ENCODE measurements at regions not wholly inside any gene's neighbourhood (a gene's known extent, or its start where the extent isn't known, plus 50 kb on each side); places are given as distances from the start of the nearest gene placed in this dataset.

DNA sequence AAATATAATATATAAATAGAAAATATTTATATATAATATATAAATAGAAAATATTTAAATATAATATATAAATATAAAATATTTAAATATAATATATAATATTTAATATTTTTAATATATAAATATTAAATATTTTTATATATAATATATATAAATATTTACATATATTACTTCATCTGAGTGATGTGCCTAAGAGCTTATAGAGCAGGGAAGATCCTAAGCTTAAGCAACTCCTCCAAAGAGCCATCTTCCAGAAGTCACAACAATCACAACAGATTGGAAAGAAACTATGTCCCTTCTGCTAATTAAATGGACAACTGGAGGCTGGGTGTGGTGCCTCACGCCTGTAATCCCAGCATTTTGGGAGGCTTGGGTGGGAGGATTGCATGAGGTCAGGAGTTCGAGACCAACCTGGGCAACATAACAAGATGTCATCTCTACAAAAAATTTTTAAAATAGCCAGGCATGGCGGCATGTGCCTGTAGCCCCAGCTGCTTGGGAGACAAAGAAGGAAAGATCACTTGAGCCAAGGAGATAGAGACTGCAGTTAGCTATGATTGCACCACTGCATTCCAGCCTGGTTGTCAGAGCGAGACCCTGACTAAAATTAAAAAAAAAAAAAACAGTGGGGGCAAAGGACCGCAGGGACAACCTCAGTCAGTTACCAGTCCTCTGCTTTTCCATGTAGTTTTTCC, 198.7 kb downstream of the SKIDA1 start:
- no peak for DNase-seq (ENCODE audit: low read depth)

DNA sequence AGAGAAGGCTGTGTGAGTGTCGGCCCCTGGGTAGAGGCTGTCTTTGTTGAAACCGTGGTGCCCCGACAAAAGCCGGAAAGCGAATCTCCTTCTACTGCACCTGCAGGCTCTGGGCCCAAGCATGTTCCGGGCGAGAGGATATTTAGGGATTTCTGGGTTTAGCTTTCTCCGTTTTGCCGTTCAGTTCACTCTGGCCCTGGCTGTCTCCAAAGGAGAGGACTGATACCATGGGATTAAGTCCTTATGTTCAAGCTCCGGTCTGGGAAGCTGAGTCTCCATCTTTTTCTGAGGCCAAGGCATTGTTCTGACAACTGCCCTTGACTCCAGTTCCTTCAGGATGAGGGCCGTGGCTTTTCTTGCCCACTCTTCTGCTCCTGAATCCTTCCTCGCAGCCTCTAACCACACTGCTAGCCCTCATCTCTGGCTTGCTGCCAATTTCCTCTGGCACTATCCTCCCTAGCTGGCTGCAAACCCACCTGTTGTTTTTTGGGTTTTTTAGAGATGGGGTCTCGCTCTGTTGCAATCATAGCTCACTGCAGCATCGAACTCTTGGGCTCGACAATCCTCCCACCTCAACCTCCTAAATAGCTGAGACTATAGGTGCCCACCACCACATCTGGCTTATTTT, 206.8 kb downstream of the SKIDA1 start:
- DNase-seq (ENCODE audit: low read depth) = no peak

DNA sequence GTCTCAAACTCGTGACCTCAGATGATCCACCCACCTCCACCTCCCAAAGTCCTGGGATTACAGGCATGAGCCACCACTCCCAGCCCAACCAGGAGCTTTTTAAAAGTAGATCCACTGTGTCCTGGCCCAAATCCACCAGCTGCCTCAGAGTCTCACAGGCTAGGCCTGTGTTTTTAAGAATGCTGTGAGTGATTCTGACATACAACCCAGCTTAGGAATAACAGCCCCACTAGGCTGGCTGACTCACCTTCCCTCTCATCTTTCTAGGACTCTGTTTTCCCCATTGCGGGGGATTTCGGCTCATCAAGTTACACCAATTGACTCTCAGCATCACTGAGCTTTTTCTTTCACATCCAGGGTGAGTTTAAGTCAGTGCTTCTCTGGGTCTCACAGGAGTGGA, 207.6 kb downstream of the SKIDA1 start:
- no peak for DNase-seq (ENCODE audit: low read depth)

- DNase-seq (ENCODE audit: low read depth) = no peak
Observed at GRCh38 chr10:21315645-21316220, 209.7 kb downstream of the SKIDA1 start.

DNA sequence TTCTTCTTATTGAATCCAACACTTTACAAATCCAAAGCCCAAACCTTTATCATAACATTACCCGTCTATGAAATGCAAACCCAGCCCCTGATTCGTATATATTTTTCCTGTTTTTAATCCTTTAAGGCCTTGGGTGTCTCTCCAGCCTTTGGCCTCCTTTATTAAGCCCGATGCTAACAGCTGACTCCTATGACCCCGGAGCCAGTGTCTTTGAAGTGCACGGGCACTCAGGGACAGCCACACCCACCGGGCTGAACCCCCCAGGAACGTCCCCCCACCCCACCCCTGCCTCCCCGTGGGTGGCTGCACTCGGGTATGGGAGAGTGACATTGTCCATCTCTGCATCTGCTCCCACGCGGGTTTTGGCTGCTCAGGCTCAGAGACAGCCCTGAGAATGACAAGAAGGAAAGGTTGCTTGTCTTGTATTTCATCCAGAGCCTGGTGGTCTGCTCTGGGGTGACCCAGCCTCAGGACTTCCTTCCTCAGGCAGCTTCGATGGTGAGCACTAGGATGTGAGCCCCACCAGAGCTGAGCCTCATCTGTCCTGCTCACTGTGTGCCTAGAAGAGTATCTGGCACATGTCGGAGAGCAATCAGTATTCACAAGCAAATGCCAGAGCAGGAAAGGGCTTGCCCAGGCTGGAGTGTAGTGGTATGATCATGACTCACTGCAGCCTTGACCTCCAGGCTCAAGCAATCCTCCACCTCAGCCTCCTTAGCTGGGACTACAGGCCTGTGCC, 210.4 kb downstream of the SKIDA1 start:
- no peak for DNase-seq (ENCODE audit: low read depth)

DNA sequence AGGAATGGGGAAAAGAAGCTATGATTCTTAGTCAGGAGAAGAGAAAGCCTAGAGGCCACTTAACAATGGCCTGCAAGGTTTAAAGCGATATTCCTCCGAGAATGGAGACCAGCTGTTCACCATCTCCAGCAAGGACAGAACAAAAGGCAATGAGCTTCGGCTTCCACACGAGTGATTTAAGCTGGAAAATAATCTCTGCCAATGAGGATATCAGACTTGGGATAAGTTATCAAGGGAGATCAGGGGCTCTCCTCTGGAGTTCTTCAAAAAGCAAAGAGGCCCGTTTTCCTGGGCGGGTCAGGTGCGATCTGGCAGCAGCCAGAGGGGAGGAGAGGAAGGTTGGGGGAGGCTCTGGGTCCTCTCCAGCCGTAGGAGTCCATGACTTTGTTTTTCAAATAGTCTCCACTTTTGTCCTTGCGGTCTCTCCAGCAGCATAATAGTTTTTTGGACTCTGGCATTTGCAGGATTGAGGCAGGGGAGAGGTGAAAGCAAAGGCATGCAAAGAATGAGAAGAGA, 211.3 kb downstream of the SKIDA1 start:
- DNase-seq (ENCODE audit: low read depth) = no peak

DNA sequence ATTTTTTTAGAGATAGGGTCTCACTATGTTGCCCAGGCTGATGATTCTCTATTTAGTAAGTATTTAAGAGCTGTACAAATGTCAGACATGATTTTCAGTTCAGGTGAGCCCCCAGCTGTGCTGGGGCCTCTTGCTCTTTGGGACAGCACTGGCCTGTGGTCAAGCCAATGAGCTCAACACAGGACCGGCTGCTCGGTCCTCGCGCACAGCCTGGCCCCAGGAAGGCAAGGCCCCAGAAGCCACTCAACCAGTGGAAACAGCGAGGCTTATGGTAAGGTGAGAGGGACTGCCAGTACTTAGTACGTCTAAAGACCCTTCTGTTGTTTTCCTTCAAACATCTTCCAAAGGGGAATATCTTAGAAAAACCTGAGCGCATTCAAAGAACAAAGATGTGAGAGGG, 211.8 kb downstream of the SKIDA1 start:
- DNase-seq (ENCODE audit: low read depth) = no peak

- DNase-seq (ENCODE audit: low read depth) = no peak
Observed at GRCh38 chr10:21311426-21311825, 214.1 kb downstream of the SKIDA1 start.

GRCh38 chr10:21309427-21309826, 216.1 kb downstream of the SKIDA1 start:
- DNase-seq (ENCODE audit: low read depth) = no peak

- DNase-seq (ENCODE audit: low read depth) = no peak
Observed at GRCh38 chr10:21308946-21309345, 216.5 kb downstream of the SKIDA1 start.

DNA sequence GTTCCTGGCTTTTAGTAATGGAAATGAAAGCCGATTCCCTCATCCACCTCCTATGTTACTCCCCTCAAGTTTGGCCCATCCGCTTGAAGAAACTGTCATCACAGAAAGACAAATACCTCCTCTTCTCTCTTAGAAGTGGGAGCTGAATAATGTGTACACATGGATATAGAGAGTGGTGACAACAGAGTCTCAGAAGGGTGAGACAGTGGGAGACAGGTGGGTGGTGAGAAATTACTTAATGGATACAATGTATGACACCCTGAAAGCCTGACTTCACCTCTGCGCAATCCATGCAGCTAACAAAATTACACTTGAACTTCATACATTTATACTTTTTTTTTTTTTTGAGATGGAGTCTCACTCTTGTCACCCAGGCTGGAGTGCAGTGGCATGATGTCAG, 217.5 kb downstream of the SKIDA1 start:
- no peak for DNase-seq (ENCODE audit: low read depth)

DNA sequence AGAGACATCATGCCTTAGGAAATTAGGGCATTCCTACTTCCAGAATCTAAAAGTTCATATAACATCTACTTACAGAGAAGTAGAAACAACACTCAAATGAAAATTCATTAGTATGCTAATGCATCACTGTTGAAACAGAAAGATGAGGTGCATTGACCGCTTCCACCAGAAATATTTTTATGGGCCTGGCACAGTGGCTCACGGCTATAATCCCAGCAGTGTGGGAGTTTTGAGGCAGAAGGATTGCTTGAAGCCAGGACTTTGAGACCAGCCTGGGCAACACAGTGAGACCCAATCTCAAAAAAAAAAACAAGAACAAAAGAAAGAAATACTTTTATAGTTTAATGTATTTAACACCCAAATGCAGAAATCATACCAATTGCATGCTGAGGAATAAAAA, 220.9 kb downstream of the SKIDA1 start:
- DNase-seq (ENCODE audit: low read depth) = no peak

- DNase-seq (ENCODE audit: low read depth) = no peak
Observed at GRCh38 chr10:21304198-21304597, 221.3 kb downstream of the SKIDA1 start.

DNA sequence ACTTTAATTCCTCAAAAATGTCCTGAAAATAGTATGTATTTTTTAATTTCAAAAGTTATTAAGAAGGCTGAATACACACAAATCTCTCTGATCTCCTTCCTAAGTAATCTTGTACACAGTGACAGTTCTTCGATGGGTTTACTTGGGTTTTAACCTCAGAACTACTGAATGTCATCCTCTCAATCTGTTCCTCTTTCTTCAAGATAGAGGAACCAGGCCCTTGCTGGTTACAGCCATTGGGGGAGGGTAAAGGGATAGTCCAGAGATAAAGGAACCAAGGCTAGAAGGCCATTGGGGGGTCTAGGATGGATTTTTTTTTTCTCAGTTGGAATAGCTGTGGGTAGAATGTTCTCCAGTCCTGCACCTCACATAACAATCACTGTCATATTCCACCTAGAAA, 224.9 kb downstream of the SKIDA1 start:
- no peak for DNase-seq (ENCODE audit: low read depth)

DNA sequence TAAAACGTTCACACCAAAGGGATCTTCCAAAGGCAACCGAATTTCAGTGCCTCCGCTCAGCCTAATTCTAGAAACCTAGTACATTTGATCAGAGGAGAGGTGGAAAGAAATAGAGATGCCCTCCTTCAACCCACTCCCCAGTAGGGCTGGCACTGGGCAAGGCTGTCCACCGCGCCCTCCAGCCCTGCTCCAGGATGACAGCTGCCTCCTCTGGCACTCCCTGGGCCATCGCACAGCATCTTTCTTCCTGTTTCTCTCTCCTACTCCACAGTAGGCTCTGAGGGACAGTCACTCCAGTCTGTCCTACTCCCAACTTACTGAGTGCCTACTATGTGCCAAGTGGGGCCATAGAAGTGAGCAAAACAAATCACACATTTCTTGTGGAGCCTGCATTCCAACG, 226.2 kb downstream of the SKIDA1 start:
- DNase-seq (ENCODE audit: low read depth) = no peak

- DNase-seq (ENCODE audit: low read depth) = no peak
Observed at GRCh38 chr10:21298701-21299100, 226.8 kb downstream of the SKIDA1 start.

- DNase-seq (ENCODE audit: low read depth) = no peak
Observed at GRCh38 chr10:21297603-21298383, 227.7 kb downstream of the SKIDA1 start.

DNA sequence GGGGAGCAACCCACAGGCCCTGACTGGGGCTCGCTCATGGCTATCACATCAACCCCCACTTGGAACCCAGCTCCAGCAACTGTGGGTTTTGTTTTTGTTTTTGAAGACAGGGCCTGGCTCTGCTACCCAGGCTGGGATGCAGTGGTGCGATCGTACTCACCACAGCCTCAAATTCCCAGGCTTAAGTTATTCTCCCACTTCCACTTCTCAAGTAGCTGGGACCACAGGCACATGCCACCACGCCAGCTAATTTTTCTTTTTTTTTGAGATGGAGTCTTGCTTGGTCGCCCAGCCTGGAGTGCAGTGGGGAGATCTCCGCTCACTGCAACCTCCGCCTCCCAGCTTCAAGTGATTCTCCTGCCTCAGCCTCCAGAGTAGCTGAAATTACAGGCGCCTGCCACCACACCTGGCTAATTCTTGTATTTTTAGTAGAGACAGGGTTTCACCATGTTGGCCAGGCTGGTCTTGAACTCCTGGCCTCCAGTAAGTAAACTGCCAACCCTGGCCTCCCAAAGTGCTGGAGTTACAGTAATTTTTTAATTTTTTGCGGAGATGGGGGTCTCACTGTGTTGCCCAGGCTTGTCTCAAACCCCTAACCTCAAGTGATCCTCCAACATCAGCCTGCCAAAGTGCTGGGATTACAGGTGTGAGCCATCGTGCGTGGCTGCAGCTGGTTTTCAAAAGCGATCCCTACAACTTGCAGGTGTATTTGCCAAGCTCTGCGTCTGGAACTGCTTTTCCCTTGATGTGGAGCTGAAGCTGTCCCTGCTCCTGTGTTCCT, 228.7 kb downstream of the SKIDA1 start:
- DNase-seq (ENCODE audit: low read depth) = no peak

DNA sequence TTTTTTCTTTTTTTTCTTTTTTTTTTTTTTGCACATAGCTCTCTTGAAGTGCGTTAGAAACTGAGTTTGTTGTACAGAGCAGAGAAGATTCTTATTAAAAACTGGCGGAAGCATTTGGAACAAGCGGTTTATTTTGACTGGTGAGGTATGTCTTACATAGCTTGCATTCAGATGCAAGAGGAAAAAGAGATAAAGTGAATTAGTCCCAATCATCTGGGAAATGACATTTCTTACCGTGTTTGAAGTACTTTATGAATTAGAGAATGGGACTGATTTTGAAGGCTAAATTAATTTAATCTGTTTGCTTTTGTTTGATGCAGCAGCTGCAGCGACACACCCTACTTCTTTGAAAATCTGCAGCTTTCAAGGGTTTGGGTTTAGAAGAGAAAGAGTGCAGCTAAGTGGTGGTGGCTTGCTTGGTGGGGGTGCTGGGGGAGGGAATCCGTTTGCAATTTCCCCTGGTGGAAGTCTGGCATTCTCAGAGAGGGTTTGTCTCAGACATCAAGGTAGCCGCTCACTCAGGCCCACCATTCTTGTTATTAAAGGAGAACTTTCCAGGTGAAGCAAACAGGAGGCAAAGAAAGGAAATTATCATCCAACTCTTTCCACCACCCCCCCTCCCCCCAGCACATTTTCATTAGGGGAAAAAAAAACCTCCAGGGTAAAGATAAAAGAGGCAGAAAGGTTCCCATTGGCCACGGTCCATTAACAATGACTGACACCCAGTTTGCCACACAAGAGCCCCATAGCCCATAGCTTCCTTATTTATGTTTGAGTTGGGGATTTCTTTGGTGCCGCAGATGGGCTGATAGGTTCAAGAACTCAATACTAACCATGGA, 231.7 kb downstream of the SKIDA1 start:
- DNase-seq (ENCODE audit: low read depth) = no peak

Measured in stimulated activated CD8-positive, alpha-beta memory T cell treated with anti-CD3 and anti-CD28 coated beads, Interleukin-15, amount 100 ng/mL, for 24 hours (primary cell).